ENCODE measurements at regions not wholly inside any gene's neighbourhood (a gene's known extent, or its start where the extent isn't known, plus 50 kb on each side); places are given as distances from the start of the nearest gene placed in this dataset.

DNA sequence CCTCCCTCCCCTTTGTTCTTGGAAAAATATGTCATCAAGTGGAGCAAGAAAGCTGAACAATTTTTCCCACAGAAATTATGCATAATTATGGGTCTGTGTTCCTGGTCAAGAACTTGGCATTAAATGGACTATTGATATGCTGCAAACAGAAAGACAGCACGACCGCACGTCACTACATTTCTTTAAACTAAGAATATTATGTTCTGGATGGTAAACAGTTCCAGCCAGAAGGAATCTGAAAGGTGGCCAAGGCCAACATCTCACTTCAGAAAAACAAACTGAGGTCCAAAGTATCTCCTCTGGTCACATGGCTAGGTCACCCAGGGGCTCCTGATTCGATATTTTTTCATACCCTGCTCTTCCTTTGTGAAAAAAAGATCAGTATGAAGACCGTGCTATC lies 173.3 kb upstream of the GAS1 start:
- H2AFZ ChIP-seq = no peak overlapping the region
- H3K4me3 ChIP-seq (ENCODE audit: low read depth, low read length) = no peak overlapping the region
- TF ChIP-seq, protein P1, sequence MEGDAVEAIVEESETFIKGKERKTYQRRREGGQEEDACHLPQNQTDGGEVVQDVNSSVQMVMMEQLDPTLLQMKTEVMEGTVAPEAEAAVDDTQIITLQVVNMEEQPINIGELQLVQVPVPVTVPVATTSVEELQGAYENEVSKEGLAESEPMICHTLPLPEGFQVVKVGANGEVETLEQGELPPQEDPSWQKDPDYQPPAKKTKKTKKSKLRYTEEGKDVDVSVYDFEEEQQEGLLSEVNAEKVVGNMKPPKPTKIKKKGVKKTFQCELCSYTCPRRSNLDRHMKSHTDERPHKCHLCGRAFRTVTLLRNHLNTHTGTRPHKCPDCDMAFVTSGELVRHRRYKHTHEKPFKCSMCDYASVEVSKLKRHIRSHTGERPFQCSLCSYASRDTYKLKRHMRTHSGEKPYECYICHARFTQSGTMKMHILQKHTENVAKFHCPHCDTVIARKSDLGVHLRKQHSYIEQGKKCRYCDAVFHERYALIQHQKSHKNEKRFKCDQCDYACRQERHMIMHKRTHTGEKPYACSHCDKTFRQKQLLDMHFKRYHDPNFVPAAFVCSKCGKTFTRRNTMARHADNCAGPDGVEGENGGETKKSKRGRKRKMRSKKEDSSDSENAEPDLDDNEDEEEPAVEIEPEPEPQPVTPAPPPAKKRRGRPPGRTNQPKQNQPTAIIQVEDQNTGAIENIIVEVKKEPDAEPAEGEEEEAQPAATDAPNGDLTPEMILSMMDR (IDR thresholded peaks at IDR 0.05) = no peak
- no peak overlapping the region for H3K27ac ChIP-seq
- no peaks in the 10 kb centered on the region for H3K9me3 ChIP-seq (ENCODE audit: control insufficient read depth, low read length)
- H3K36me3 ChIP-seq (ENCODE audit: control insufficient read depth, insufficient read depth, low read length) = no peaks in the 10 kb centered on the region
- H3K4me1 ChIP-seq = no peaks in the 10 kb centered on the region
- H3K4me2 ChIP-seq (ENCODE audit: low read length) = no peak overlapping the region
- no peaks in the 10 kb centered on the region for H3K79me2 ChIP-seq
- H3K9ac ChIP-seq = no peak overlapping the region
- H3K27me3 ChIP-seq (ENCODE audit: control insufficient read depth, insufficient read depth, low read length) = no peaks in the 10 kb centered on the region

DNA sequence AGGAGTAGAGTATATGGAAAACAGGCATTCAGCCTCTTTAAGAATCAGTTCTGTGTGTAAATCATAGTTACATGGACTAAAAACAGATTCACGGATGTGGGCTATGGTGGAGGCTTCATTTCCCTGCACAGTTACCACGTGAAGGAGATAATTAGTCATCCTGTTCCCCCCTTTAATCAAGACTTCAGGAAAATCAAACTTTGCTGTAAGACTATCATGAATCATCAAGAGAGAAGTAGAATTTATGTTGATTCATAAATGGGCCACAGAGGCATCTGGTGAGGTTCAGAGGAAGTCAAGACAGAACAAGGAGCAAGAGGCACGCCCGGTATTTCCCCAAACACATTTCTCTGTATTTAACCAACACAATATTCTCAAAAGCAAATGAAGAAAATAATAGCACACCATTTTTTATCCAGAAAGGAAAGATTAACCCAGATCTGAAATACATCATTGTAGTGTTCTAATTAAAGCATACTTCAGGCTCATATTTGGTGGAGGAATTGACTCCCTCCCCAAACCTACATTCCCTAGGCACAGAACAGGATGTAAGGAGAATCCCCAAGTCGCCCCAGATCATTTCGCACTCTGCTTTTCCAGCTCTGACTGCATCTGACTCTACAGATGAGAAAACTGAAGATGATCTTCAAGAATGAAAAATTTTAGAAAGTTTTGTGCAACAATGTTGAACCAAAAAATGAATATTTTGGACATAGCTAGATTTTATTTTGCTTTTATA lies 175.8 kb upstream of the GAS1 start:
- no peaks in the 10 kb centered on the region for H3K4me1 ChIP-seq
- H3K4me3 ChIP-seq (ENCODE audit: low read depth, low read length) = no peak overlapping the region
- no peaks in the 10 kb centered on the region for H3K36me3 ChIP-seq (ENCODE audit: control insufficient read depth, insufficient read depth, low read length)
- no peak overlapping the region for H3K9ac ChIP-seq
- TF ChIP-seq, protein P1 (IDR thresholded peaks at IDR 0.05) = no peak
- no peak overlapping the region for H3K4me2 ChIP-seq (ENCODE audit: low read length)
- no peak overlapping the region for H2AFZ ChIP-seq
- no peaks in the 10 kb centered on the region for H3K79me2 ChIP-seq
- H3K27me3 ChIP-seq (ENCODE audit: control insufficient read depth, insufficient read depth, low read length) = no peaks in the 10 kb centered on the region
- H3K27ac ChIP-seq = no peak overlapping the region
- H3K9me3 ChIP-seq (ENCODE audit: control insufficient read depth, low read length) = no peaks in the 10 kb centered on the region

GRCh38 chr9:87123830-87124229 lies 176.5 kb upstream of the GAS1 start:
- Histone ChIP-seq H3K27me3 (ENCODE audit: control insufficient read depth, insufficient read depth, low read length) (no peaks in the 10 kb centered on the region), H3K4me2 (ENCODE audit: low read length) (peak overlapping the region; percentile 26), H3K27ac (no peak overlapping the region), H3K9me3 (ENCODE audit: control insufficient read depth, low read length) (no peaks in the 10 kb centered on the region), H2AFZ (no peak overlapping the region), H3K36me3 (ENCODE audit: control insufficient read depth, insufficient read depth, low read length) (no peaks in the 10 kb centered on the region), H3K79me2 (no peaks in the 10 kb centered on the region), H3K4me1 (no peaks in the 10 kb centered on the region), H3K4me3 (ENCODE audit: low read depth, low read length) (no peak overlapping the region), H3K9ac (no peak overlapping the region)
- TF ChIP-seq, protein P1 (IDR thresholded peaks at IDR 0.05) = no peak

- no peaks in the 10 kb centered on the region for H3K9me3 ChIP-seq (ENCODE audit: control insufficient read depth, low read length)
- no peak overlapping the region for H2AFZ ChIP-seq
- H3K79me2 ChIP-seq = no peaks in the 10 kb centered on the region
- H3K9ac ChIP-seq = no peak overlapping the region
- H3K4me1 ChIP-seq = no peaks in the 10 kb centered on the region
- no peak overlapping the region for H3K4me3 ChIP-seq (ENCODE audit: low read depth, low read length)
- H3K27ac ChIP-seq = no peak overlapping the region
- H3K4me2 ChIP-seq (ENCODE audit: low read length) = no peak overlapping the region
- no peaks in the 10 kb centered on the region for H3K27me3 ChIP-seq (ENCODE audit: control insufficient read depth, insufficient read depth, low read length)
- TF ChIP-seq, protein P1 (IDR thresholded peaks at IDR 0.05) = no peak
- H3K36me3 ChIP-seq (ENCODE audit: control insufficient read depth, insufficient read depth, low read length) = no peaks in the 10 kb centered on the region
Observed at GRCh38 chr9:87125819-87126218, 178.5 kb upstream of the GAS1 start.

DNA sequence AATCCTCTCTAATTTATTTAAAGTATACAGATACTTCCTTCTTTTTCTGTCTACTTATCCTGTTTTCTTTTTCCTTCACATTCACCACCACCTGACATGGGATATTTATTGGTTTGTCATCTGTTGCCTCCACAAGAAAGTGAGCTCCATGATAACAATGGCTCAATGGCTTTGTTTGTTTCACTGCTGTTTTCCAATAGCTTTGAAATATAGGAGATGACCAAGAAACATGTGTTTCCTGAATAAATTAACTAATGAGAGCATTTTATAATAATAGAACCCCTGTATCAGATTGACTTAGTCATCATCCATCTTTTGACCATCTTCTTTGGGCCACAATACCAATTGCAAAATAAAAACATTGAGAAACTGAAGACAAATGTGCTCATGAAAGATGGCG lies 180.2 kb upstream of the GAS1 start:
- no peaks in the 10 kb centered on the region for H3K9me3 ChIP-seq (ENCODE audit: control insufficient read depth, low read length)
- H2AFZ ChIP-seq = no peak overlapping the region
- TF ChIP-seq, protein P1 (IDR thresholded peaks at IDR 0.05) = no peak
- H3K9ac ChIP-seq = no peak overlapping the region
- H3K4me1 ChIP-seq = no peaks in the 10 kb centered on the region
- H3K36me3 ChIP-seq (ENCODE audit: control insufficient read depth, insufficient read depth, low read length) = no peaks in the 10 kb centered on the region
- H3K79me2 ChIP-seq = no peaks in the 10 kb centered on the region
- no peak overlapping the region for H3K27ac ChIP-seq
- H3K4me3 ChIP-seq (ENCODE audit: low read depth, low read length) = no peak overlapping the region
- H3K4me2 ChIP-seq (ENCODE audit: low read length) = no peak overlapping the region
- H3K27me3 ChIP-seq (ENCODE audit: control insufficient read depth, insufficient read depth, low read length) = no peaks in the 10 kb centered on the region
